WTC11 (cell line): ENCODE measurements at regions not wholly inside any gene's neighbourhood (a gene's known extent, or its start where the extent isn't known, plus 50 kb on each side); places are given as distances from the start of the nearest gene placed in this dataset.

Experiments
- ESRRA ChIP-seq: sonication (generic); formaldehyde crosslinking; IDR thresholded peaks from 2 replicates; pipeline ENCODE4 v1.8.1; 2022; ENCODE audit warnings: mild to moderate bottlenecking, missing genetic modification reagents, borderline replicate concordance
- FOXP1 ChIP-seq: sonication (generic); formaldehyde crosslinking; IDR thresholded peaks from 2 replicates; pipeline ENCODE4 v1.8.0; 2022; ENCODE audit warnings: missing genetic modification reagents, mild to moderate bottlenecking, moderate library complexity, borderline replicate concordance
- SP1 ChIP-seq: sonication (generic); formaldehyde crosslinking; conservative IDR thresholded peaks from 2 replicates; pipeline ENCODE4 v1.8.1; 2022; ENCODE audit warnings: missing genetic modification reagents
- ZNF232 ChIP-seq: sonication (generic); formaldehyde crosslinking; IDR thresholded peaks from 2 replicates; pipeline ENCODE4 v1.8.0; 2022; ENCODE audit warnings: mild to moderate bottlenecking, missing genetic modification reagents
- TF ChIP-seq, protein P1 (sequence below): sonication (generic); formaldehyde crosslinking; IDR thresholded peaks from 2 replicates; pipeline ENCODE4 v1.8.0; 2022; ENCODE audit warnings: mild to moderate bottlenecking, missing genetic modification reagents
- TF ChIP-seq, protein P2 (sequence below): fragments of 200-600 bp; IDR thresholded peaks from 2 replicates; pipeline ENCODE4 v1.8.0; 2022; ENCODE audit warnings: antibody characterized with exemption
- TF ChIP-seq, protein P3 (sequence below): sonication (generic); formaldehyde crosslinking; IDR thresholded peaks from 2 replicates; pipeline ENCODE4 v1.8.1; 2023; ENCODE audit warnings: mild to moderate bottlenecking, moderate library complexity, missing genetic modification reagents

DNA sequence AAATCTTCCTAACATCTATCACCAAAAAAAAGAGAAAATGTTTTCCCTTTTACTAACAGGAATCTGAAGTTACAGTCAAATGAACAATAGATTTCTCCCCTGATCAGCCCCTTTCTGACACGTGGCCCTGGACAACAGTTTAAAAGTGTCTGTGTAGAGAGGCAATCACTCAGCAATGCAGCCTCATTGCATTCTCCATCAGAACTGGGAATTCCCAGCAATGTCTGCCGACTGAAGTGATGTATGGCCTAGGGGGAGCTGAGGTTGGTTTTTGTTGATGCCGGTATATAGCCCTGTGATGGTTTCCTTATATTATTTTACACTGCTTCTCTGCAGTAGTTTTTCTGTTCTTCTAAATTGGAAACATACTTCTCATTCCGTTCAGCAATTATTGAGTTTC is 904.3 kb upstream of the CDH8 start:
- TF ChIP-seq ZNF232 = no peak
- TF ChIP-seq, protein P1, sequence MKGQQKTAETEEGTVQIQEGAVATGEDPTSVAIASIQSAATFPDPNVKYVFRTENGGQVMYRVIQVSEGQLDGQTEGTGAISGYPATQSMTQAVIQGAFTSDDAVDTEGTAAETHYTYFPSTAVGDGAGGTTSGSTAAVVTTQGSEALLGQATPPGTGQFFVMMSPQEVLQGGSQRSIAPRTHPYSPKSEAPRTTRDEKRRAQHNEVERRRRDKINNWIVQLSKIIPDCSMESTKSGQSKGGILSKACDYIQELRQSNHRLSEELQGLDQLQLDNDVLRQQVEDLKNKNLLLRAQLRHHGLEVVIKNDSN (CRISPR knock-in tag) = no peak
- TF ChIP-seq, protein P2, sequence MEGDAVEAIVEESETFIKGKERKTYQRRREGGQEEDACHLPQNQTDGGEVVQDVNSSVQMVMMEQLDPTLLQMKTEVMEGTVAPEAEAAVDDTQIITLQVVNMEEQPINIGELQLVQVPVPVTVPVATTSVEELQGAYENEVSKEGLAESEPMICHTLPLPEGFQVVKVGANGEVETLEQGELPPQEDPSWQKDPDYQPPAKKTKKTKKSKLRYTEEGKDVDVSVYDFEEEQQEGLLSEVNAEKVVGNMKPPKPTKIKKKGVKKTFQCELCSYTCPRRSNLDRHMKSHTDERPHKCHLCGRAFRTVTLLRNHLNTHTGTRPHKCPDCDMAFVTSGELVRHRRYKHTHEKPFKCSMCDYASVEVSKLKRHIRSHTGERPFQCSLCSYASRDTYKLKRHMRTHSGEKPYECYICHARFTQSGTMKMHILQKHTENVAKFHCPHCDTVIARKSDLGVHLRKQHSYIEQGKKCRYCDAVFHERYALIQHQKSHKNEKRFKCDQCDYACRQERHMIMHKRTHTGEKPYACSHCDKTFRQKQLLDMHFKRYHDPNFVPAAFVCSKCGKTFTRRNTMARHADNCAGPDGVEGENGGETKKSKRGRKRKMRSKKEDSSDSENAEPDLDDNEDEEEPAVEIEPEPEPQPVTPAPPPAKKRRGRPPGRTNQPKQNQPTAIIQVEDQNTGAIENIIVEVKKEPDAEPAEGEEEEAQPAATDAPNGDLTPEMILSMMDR = no peak
- TF ChIP-seq SP1 (CRISPR knock-in tag) = no peak
- no peak for TF ChIP-seq FOXP1 (CRISPR knock-in tag)
- no peak for TF ChIP-seq ESRRA
- TF ChIP-seq, protein P3, sequence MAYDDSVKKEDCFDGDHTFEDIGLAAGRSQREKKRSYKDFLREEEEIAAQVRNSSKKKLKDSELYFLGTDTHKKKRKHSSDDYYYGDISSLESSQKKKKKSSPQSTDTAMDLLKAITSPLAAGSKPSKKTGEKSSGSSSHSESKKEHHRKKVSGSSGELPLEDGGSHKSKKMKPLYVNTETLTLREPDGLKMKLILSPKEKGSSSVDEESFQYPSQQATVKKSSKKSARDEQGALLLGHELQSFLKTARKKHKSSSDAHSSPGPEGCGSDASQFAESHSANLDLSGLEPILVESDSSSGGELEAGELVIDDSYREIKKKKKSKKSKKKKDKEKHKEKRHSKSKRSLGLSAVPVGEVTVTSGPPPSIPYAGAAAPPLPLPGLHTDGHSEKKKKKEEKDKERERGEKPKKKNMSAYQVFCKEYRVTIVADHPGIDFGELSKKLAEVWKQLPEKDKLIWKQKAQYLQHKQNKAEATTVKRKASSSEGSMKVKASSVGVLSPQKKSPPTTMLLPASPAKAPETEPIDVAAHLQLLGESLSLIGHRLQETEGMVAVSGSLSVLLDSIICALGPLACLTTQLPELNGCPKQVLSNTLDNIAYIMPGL (CRISPR knock-in tag) = no peak
